Fibroblast of villous mesenchyme (primary cell): ENCODE measurements at regions not wholly inside any gene's neighbourhood (a gene's known extent, or its start where the extent isn't known, plus 50 kb on each side); places are given as distances from the start of the nearest gene placed in this dataset.

ENCODE experiments used
- DNase-seq: peaks from one replicate; pipeline ENCODE4 v3.0.0-alpha.2; 2010; ENCODE audit warnings: low read depth
- H3K4me3 ChIP-seq: 2 replicates; pipeline ENCODE4 v1.5.1; 2011; ENCODE audit warnings: low read depth, mild to moderate bottlenecking, low read length
- TF ChIP-seq, protein P1 (sequence below): IDR thresholded peaks from 2 replicates; pipeline ENCODE4 v1.5.1; 2012; ENCODE audit warnings: low read depth, mild to moderate bottlenecking, low read length; ENCODE audit not compliant: insufficient read depth

DNA sequence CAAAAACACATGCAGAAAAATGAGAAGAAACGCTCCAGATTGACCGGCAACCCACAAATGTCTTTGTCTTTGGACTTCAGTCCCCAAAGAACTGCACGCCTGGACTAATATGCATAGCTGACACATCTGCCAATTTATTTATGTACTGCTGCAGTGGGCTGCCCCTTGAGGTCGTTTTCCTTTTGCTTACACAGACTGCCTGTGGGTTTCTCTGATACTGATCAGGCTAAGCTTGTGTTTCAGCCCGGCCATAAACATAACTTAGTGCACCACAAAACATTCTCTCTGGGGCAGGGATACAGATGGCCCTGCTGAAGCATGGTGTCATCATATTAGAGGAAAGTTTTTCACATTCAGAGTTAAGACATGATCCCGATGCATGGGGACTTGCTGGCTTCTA, 75.4 kb downstream of the NUDT12 start:
- DNase-seq, result peak; percentile 87
- TF ChIP-seq, protein P1, sequence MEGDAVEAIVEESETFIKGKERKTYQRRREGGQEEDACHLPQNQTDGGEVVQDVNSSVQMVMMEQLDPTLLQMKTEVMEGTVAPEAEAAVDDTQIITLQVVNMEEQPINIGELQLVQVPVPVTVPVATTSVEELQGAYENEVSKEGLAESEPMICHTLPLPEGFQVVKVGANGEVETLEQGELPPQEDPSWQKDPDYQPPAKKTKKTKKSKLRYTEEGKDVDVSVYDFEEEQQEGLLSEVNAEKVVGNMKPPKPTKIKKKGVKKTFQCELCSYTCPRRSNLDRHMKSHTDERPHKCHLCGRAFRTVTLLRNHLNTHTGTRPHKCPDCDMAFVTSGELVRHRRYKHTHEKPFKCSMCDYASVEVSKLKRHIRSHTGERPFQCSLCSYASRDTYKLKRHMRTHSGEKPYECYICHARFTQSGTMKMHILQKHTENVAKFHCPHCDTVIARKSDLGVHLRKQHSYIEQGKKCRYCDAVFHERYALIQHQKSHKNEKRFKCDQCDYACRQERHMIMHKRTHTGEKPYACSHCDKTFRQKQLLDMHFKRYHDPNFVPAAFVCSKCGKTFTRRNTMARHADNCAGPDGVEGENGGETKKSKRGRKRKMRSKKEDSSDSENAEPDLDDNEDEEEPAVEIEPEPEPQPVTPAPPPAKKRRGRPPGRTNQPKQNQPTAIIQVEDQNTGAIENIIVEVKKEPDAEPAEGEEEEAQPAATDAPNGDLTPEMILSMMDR, result no peak
- H3K4me3 ChIP-seq, result no peak overlapping the region

DNA sequence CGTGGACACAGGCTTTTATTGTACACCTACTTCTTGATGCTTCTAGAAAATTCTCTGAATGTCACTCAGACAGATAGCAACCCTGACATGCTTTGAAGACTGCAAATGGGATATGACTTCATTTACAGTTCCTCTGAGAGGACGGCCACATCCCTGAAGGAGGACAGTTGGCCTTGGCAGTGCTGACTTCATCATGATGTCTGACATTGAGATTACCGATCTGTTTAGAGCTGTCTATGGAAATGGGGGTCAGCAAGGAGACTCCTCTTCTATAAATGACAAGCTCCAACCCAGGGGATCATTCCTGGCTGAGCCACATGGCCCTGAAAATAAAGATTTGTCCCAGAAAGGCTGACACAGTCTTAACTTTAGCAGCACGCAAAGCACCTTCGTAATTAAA, 75.8 kb downstream of the NUDT12 start:
- TF ChIP-seq, protein P1, result no peak
- H3K4me3 ChIP-seq, result no peak overlapping the region
- DNase-seq, result no peak

DNA sequence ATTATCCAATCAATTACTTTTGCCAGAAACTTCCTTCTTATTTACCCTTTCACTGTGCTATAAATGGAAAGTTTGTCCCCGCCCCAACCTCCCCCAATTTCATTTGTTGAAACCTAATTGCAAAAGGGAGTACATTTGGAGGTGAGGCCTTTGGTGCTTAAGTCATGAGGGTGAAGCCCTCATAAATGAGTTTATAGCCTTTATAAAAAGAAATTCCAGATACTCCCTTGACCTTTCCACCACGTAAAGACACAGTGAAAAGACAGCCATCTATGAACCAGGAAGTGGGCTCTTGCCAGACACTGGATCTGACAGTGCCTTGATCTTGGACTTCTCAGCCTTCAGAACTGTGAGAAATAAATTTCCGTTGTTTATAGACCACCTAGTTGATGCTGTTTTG, 82.3 kb downstream of the NUDT12 start:
- TF ChIP-seq, protein P1, result no peak
- no peak overlapping the region for H3K4me3 ChIP-seq
- DNase-seq, result no peak

DNA sequence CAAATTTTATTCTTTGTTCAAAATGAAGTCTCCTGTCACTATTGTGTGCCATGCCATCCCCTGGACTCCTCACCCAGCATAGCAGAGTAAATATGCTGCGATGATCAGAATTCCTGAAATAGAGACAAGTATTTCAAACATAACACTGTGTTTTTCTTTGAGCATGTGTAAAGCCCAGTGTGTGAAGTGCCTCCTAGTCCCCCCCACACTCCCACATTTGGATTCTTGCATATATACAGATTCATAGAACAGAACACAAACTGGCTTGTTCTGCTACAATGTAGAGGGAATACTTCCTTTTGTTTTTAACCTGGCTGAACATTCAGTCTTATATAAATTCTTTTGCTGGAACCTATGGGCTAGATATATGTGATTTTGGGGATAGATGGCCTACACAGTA, 84.9 kb downstream of the NUDT12 start:
- no peak for DNase-seq
- no peak overlapping the region for H3K4me3 ChIP-seq
- TF ChIP-seq, protein P1, result no peak

DNA sequence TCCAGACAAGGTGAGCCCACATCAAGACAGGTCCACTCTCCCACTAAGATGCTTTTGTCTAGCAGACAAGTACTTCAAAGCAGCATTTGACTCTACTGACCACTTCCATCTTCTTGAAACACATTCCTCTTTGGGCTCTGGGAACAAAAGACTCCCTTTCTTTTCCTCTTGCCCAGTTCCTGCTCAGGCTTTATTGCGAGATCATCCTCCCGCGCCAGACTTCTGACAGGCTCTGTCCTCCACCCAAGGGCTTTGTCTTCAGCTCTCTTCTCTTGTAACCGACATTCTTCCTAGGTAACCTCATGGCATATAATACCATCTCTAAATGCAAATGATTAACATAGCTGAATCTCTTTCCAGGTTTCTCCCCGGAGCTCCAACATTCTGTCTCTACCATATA, 85.8 kb downstream of the NUDT12 start:
- H3K4me3 ChIP-seq, result no peak overlapping the region
- TF ChIP-seq, protein P1, result no peak
- no peak for DNase-seq

DNA sequence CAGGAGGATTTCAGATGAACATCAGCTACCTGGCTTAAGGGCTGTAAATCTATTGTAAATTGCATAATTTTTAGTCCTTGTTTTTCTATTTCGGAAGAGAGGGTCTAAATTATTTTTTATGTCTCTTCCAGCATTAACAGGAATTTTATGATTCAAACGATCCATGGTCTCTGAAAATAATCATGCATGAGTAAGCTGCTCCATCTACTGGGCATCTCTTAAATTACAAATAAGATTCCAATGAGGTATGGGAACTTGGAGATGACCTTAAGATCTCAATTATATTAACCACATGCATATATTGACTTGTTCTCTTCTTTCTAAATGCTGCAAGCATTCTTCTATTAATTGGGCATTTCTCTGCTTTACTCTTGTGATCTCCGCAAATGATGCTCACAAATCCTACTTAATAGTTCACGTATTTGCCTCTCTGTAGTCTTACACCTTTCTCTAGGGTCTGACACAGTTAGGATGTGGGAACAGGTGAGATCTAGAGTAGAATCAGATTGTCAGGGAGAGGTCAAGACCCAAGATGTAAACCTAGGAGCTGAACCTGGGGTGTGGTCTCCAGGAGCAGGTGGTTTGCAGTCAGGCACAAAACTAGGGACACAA, 86.9 kb downstream of the NUDT12 start:
- DNase-seq, result peak; percentile 49
- no peak overlapping the region for H3K4me3 ChIP-seq
- TF ChIP-seq, protein P1, result peak; percentile 56

DNA sequence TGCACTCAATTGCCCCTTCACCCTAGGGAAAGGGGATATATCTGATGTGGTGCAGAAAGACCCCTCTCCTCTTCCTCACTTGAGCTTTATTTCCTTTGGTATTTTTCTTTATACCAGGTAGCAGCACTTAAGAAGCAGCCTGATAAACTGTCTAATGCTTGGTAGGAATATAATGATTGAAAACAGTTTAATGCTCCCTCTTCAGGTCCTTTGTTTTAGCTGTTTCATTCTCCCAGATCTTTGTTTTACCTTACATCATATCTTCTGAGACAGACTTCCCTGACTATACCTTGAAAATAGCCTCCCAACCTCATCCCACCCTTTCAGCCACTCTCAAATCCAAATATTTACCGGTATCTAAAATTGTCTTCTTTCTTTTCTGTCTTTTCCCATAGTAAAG, 87.9 kb downstream of the NUDT12 start:
- TF ChIP-seq, protein P1, result no peak
- no peak overlapping the region for H3K4me3 ChIP-seq
- no peak for DNase-seq
